ENCODE measurements at regions not wholly inside any gene's neighbourhood (a gene's known extent, or its start where the extent isn't known, plus 50 kb on each side); places are given as distances from the start of the nearest gene placed in this dataset.

DNA sequence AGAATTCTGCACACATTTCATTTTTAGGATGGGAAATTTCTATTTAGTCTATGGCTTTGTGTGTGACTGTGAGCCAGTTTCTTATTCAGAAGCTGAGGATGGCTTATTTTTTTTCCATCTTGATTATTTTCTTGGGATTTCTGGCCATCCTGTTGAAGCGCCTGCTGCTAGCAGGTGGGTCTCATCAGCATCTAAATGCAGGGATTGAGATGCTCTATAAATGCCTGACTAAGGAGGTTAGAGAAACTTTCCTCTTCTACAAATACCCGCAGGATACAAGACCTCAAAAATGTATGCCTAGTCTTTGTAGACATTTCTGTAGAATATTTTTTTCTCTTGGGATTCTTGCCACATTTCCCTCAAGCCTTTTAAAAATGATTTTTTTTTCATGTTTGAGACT, 138.0 kb upstream of the CCN2 start:
- no peak for TF ChIP-seq CTCF (IDR thresholded peaks at IDR 0.05)
- TF ChIP-seq POLR2A (IDR thresholded peaks at IDR 0.05): no peak

All from lower leg skin (tissue), 3 donors.